ENCODE measurements at regions not wholly inside any gene's neighbourhood (a gene's known extent, or its start where the extent isn't known, plus 50 kb on each side); places are given as distances from the start of the nearest gene placed in this dataset.

DNA sequence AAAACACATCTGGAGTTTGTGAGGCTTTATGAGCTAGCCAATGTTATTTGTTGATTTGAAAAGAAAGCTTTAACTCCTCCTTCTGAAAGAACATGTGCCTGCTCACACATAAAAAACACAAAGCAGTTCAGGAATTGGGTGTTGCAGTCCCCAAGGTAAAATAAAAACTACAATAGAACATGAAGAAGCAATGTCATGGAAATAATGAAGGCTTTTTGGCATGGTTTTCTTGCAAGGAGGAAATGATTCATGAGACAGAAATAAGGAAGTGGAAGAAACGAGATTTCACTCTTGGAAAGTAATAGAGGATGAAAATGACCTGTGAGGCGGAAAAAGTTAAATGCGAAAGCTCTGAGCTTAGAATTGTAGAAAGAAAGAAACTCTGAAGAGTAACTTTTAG lies 81.1 kb downstream of the TRIB2 start:
- H4K20me1 ChIP-seq (ENCODE audit: control insufficient read depth, extremely low read depth, insufficient read depth, low read length), result no peaks in the 10 kb centered on the region
- dilution Hi-C loops (cut with MboI; ENCODE audit: extremely low pct_ligation_motif_present, low sequenced_read_pairs), result no loop called here
- FAIRE-seq, result peak; percentile 64
- H3K4me1 ChIP-seq (ENCODE audit: control insufficient read depth, extremely low read depth, insufficient read depth, low read length), result peaks cover 9% of the 10 kb centered on the region
- no peak for DNase-seq (ENCODE audit: low read depth, low spot score)
- H3K36me3 ChIP-seq (ENCODE audit: control insufficient read depth in 2 of 2, extremely low read depth in 1 of 2, insufficient read depth in 2 of 2, low read length in 2 of 2), result no peaks in the 10 kb centered on the region
- no peaks in the 10 kb centered on the region for H3K27me3 ChIP-seq (ENCODE audit: control insufficient read depth, extremely low read depth, insufficient read depth, low read length)
- H3K9ac ChIP-seq (ENCODE audit: control insufficient read depth, extremely low read depth, insufficient read depth, low read length), result no peak overlapping the region
- no peaks in the 10 kb centered on the region for H3K9me3 ChIP-seq (ENCODE audit: control insufficient read depth, low read depth, low read length)
- H2AFZ ChIP-seq (ENCODE audit: control insufficient read depth, low read length), result peak overlapping the region; percentile 17
- H3K79me2 ChIP-seq (ENCODE audit: control insufficient read depth, insufficient read depth, low read length), result no peaks in the 10 kb centered on the region
- no peak overlapping the region for H3K4me2 ChIP-seq (ENCODE audit: control insufficient read depth, extremely low read depth, insufficient read depth, low read depth, low read length)
- H3K4me3 ChIP-seq (ENCODE audit: control insufficient read depth in 2 of 3, extremely low read depth in 1 of 3, insufficient read depth in 2 of 3, low read depth in 1 of 3, low read length in 3 of 3), result no peak overlapping the region
- H3K27ac ChIP-seq (ENCODE audit: control insufficient read depth, insufficient read depth, low read length), result no peak overlapping the region
- no peaks in the 10 kb centered on the region for H3K9me1 ChIP-seq (ENCODE audit: control insufficient read depth, extremely low read depth, insufficient read depth, low read length)
- no peak for TF ChIP-seq EZH2 (IDR thresholded peaks at IDR 0.05; ENCODE audit: low read length)
- TF ChIP-seq, protein P1, sequence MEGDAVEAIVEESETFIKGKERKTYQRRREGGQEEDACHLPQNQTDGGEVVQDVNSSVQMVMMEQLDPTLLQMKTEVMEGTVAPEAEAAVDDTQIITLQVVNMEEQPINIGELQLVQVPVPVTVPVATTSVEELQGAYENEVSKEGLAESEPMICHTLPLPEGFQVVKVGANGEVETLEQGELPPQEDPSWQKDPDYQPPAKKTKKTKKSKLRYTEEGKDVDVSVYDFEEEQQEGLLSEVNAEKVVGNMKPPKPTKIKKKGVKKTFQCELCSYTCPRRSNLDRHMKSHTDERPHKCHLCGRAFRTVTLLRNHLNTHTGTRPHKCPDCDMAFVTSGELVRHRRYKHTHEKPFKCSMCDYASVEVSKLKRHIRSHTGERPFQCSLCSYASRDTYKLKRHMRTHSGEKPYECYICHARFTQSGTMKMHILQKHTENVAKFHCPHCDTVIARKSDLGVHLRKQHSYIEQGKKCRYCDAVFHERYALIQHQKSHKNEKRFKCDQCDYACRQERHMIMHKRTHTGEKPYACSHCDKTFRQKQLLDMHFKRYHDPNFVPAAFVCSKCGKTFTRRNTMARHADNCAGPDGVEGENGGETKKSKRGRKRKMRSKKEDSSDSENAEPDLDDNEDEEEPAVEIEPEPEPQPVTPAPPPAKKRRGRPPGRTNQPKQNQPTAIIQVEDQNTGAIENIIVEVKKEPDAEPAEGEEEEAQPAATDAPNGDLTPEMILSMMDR (optimal IDR thresholded peaks at IDR 0.05 in 1 of 3, IDR thresholded peaks at IDR 0.05 in 1 of 3, conservative IDR thresholded peaks at IDR 0.05 in 1 of 3; ENCODE audit: extremely low read depth in 1 of 3, insufficient read depth in 2 of 3, low read length in 3 of 3), result no peak

DNA sequence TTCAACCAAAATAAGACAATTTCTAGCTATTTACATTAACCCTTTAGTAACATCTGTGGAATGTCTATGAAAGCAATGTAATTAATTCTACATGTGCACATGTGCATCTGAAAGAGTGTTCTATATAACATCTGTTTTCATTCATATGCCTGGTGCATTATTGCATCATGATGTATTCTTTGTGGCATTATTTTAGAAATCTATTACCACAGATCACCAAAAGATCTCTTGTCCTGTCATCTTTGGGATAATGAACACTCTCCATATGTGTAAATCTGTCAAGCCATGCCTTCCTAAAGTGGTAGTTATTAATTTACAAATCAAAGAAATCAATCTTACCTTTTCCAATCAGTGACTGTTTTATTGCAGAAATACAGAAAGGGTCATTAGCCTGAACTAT lies 86.9 kb downstream of the TRIB2 start:
- Histone ChIP-seq H3K27ac (ENCODE audit: control insufficient read depth, insufficient read depth, low read length) (no peak overlapping the region), H3K27me3 (ENCODE audit: control insufficient read depth, extremely low read depth, insufficient read depth, low read length) (no peaks in the 10 kb centered on the region), H3K4me1 (ENCODE audit: control insufficient read depth, extremely low read depth, insufficient read depth, low read length) (no peaks in the 10 kb centered on the region), H3K9me1 (ENCODE audit: control insufficient read depth, extremely low read depth, insufficient read depth, low read length) (no peaks in the 10 kb centered on the region), H3K36me3 (ENCODE audit: control insufficient read depth in 2 of 2, extremely low read depth in 1 of 2, insufficient read depth in 2 of 2, low read length in 2 of 2) (no peaks in the 10 kb centered on the region), H4K20me1 (ENCODE audit: control insufficient read depth, extremely low read depth, insufficient read depth, low read length) (no peaks in the 10 kb centered on the region), H3K4me2 (ENCODE audit: control insufficient read depth, extremely low read depth, insufficient read depth, low read depth, low read length) (no peak overlapping the region), H2AFZ (ENCODE audit: control insufficient read depth, low read length) (no peak overlapping the region), H3K9ac (ENCODE audit: control insufficient read depth, extremely low read depth, insufficient read depth, low read length) (no peak overlapping the region), H3K79me2 (ENCODE audit: control insufficient read depth, insufficient read depth, low read length) (no peaks in the 10 kb centered on the region), H3K9me3 (ENCODE audit: control insufficient read depth, low read depth, low read length) (no peaks in the 10 kb centered on the region), H3K4me3 (ENCODE audit: control insufficient read depth in 2 of 3, extremely low read depth in 1 of 3, insufficient read depth in 2 of 3, low read depth in 1 of 3, low read length in 3 of 3) (no peak overlapping the region)
- no peak for DNase-seq (ENCODE audit: low read depth, low spot score)
- FAIRE-seq, result no peak
- TF ChIP-seq, protein P1 (optimal IDR thresholded peaks at IDR 0.05 in 1 of 3, IDR thresholded peaks at IDR 0.05 in 1 of 3, conservative IDR thresholded peaks at IDR 0.05 in 1 of 3; ENCODE audit: extremely low read depth in 1 of 3, insufficient read depth in 2 of 3, low read length in 3 of 3), result no peak
- no peak for TF ChIP-seq EZH2 (IDR thresholded peaks at IDR 0.05; ENCODE audit: low read length)
- dilution Hi-C loops (cut with MboI; ENCODE audit: extremely low pct_ligation_motif_present, low sequenced_read_pairs), result no loop called here
